Right atrium auricular region (tissue), 2 donors: ENCODE measurements at regions not wholly inside any gene's neighbourhood (a gene's known extent, or its start where the extent isn't known, plus 50 kb on each side); places are given as distances from the start of the nearest gene placed in this dataset.

Experiments used
- DNase-seq: peaks from one replicate; pipeline ENCODE4 v3.0.0-alpha.2; 2019; ENCODE audit warnings: low spot score
- H3K27ac ChIP-seq, 2 donors: fragments of 200-600 bp; sonication (generic); 1 replicate in 1 of 2; 2 replicates in 1 of 2; pipeline ENCODE4 v1.5.1; 2016 to 2019
- H3K27me3 ChIP-seq, 2 donors: fragments of 200-600 bp; sonication (generic); one replicate each; pipeline versions ENCODE4 v1.5.1 to v1.6.0; 2017 to 2019
- H3K36me3 ChIP-seq: fragments of 200-600 bp; sonication (generic); one replicate; pipeline ENCODE4 v1.5.1; 2016
- H3K4me1 ChIP-seq, 2 donors: fragments of 200-600 bp; sonication (generic); one replicate each; pipeline versions ENCODE4 v1.5.1 to v1.6.0; 2017 to 2019
- H3K4me3 ChIP-seq, 2 donors: fragments of 200-600 bp; sonication (generic); 1 replicate in 1 of 2; 2 replicates in 1 of 2; pipeline ENCODE4 v1.5.1; 2017 to 2019; ENCODE audit warnings: mild to moderate bottlenecking in 1 of 2, moderate library complexity in 1 of 2
- H3K9me3 ChIP-seq, 2 donors: fragments of 200-600 bp; sonication (generic); one replicate each; pipeline ENCODE4 v1.5.1; 2019
- CTCF ChIP-seq, 2 donors: fragments of 200-600 bp; sonication (generic); IDR thresholded peaks; one replicate each; pipeline ENCODE4 v1.5.1; 2019; ENCODE audit warnings: antibody characterized with exemption in 2 of 2

DNA sequence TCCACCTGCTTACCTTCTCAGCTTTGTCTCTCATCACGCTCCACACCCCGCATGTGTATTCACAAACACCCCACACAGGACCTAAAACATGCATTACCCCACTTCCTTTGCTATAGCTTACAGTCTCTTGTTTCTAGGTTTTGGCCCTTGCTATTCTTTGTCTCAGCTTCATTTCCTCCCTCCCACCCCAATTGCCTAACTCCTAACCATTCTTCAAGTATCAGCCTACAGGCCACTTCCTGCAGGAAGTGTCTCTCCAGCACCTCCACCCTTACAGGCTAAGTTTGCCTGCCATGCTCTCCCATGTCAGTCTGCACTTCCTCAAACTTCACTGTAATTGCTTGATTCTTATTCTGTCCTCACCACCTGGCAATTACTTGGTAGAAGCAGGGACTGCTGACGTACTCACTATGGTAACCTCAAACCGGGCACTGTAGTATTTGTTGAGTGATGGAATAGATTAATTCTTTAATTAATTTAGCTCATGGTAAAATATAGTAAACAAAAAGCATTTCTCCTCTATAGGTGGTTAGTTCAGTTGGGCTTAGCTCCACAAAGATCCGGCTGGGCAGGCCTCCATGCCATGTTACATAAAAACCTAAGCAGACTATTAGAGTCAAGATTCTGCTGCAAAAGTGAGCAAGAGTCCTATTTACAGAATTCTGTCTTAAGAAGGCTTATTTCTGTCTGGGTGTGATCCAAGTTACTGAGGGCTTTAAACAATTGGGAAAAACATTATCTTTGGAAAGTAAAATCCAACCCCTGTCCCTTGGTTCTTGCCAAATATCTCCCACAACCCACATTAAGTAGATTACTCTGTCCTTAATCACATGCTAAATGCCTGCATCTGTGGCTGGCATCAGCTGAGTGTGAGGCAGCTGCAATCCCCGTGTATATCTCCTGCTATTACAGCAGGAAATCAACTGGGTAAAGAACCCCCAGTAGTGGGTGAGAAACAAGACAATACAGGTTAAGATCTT is 124.7 kb upstream of the CPEB2 start:
- Histone ChIP-seq H3K4me1 (peaks cover 0 to 13% of the 10 kb centered on the region in 2 donors), H3K36me3 (no peaks in the 10 kb centered on the region), H3K4me3 (no peak overlapping the region), H3K9me3 (no peaks in the 10 kb centered on the region), H3K27me3 (no peaks in the 10 kb centered on the region), H3K27ac (no peak overlapping the region)
- no peak for DNase-seq
- no peak for TF ChIP-seq CTCF (IDR thresholded peaks at IDR 0.05)

GRCh38 chr4:14878681-14879080 is 123.6 kb upstream of the CPEB2 start:
- no peaks in the 10 kb centered on the region for H3K9me3 ChIP-seq
- H3K27me3 ChIP-seq = no peaks in the 10 kb centered on the region
- no peak overlapping the region for H3K4me3 ChIP-seq
- no peak for DNase-seq
- no peak for TF ChIP-seq CTCF (IDR thresholded peaks at IDR 0.05)
- no peak overlapping the region for H3K27ac ChIP-seq
- H3K4me1 ChIP-seq = peaks cover 0 to 13% of the 10 kb centered on the region in 2 donors
- H3K36me3 ChIP-seq = no peaks in the 10 kb centered on the region

GRCh38 chr4:14879683-14880082 is 122.6 kb upstream of the CPEB2 start:
- no peaks in the 10 kb centered on the region for H3K36me3 ChIP-seq
- no peak for DNase-seq
- no peaks in the 10 kb centered on the region for H3K9me3 ChIP-seq
- no peak overlapping the region for H3K4me3 ChIP-seq
- H3K27ac ChIP-seq = no peak overlapping the region
- TF ChIP-seq CTCF (IDR thresholded peaks at IDR 0.05) = no peak
- peaks cover 0 to 13% of the 10 kb centered on the region in 2 donors for H3K4me1 ChIP-seq
- H3K27me3 ChIP-seq = no peaks in the 10 kb centered on the region

DNA sequence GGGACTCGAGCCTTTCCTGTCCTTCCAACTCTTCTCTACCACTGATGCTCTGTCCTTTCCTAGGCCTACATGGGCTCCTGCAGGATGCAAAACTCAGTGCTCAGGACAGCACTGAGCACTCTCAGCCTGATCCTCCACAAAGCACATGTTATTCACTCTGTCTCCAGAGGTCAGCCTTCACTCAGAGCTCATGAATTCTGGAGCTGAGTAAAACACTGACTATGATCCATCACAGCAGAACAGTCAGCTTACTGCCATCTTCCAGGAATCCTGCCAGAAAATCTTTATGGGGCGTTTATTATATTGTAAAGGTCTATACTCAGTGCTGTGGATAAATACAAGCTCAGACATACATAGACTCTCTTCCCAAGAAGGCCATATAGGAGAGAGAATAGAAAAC is 121.5 kb upstream of the CPEB2 start:
- Histone ChIP-seq H3K36me3 (no peaks in the 10 kb centered on the region), H3K4me1 (peaks cover 0 to 13% of the 10 kb centered on the region in 2 donors), H3K4me3 (no peak overlapping the region), H3K9me3 (no peaks in the 10 kb centered on the region), H3K27me3 (no peaks in the 10 kb centered on the region), H3K27ac (no peak overlapping the region)
- no peak for DNase-seq
- TF ChIP-seq CTCF (IDR thresholded peaks at IDR 0.05) = no peak

DNA sequence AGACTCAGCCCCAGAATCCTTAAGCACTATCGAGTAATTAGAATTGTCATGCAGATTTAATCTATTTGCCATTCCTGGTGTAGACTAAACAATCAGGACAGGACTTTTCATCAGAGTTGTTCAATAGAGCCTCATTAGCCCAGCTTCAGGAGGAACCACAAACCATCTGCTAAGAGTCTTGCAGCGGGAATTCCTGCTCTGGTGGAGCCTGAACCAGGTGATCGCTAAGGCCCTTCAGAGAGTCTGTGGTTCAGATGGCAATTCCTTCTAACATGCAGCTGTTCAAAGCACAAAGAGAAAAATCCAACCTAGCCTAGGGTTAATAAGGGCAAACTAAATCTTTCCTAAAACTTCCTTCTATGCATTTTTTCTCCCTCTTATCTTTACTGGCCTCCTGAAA is 119.1 kb upstream of the CPEB2 start:
- TF ChIP-seq CTCF (IDR thresholded peaks at IDR 0.05) = no peak
- no peaks in the 10 kb centered on the region for H3K27me3 ChIP-seq
- H3K9me3 ChIP-seq = no peaks in the 10 kb centered on the region
- no peak overlapping the region for H3K4me3 ChIP-seq
- no peak overlapping the region for H3K27ac ChIP-seq
- no peak for DNase-seq
- H3K36me3 ChIP-seq = no peaks in the 10 kb centered on the region
- H3K4me1 ChIP-seq = peaks cover 0 to 1% of the 10 kb centered on the region in 2 donors
